ENCODE measurements at regions not wholly inside any gene's neighbourhood (a gene's known extent, or its start where the extent isn't known, plus 50 kb on each side); places are given as distances from the start of the nearest gene placed in this dataset.

DNA sequence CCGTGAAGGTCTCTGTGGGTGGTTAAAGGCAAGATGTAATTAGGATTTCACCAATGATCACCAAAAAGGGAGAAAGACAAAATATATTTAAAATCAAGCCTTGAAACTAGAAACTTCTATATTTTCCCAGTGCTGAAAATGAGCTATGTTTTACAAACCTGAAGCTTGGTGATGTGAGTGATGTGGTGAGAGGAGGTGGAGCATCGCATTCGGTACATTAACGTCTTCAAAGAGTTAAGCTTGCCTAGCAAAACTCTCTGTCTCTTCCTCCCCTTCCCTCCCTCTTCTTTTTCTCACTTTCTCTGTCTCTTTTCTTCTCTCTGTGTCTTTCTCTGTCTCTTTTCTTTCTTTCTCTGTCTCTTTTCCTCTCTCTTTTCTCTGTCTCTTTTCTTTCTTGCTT lies 347.3 kb upstream of the IRX2 start:
- TF ChIP-seq SUZ12 (IDR thresholded peaks at IDR 0.05) (no peak), ARNT (IDR thresholded peaks at IDR 0.05) (no peak), TARDBP (IDR thresholded peaks at IDR 0.05) (no peak), LEF1 (IDR thresholded peaks at IDR 0.05; ENCODE audit: borderline replicate concordance) (no peak), ELF4 (IDR thresholded peaks at IDR 0.05) (no peak)
- TF ChIP-seq, protein P1, sequence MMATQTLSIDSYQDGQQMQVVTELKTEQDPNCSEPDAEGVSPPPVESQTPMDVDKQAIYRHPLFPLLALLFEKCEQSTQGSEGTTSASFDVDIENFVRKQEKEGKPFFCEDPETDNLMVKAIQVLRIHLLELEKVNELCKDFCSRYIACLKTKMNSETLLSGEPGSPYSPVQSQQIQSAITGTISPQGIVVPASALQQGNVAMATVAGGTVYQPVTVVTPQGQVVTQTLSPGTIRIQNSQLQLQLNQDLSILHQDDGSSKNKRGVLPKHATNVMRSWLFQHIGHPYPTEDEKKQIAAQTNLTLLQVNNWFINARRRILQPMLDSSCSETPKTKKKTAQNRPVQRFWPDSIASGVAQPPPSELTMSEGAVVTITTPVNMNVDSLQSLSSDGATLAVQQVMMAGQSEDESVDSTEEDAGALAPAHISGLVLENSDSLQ (IDR thresholded peaks at IDR 0.05): no peak

All from HEK293T (cell line).